Body of pancreas (tissue), 4 donors: ENCODE measurements at regions not wholly inside any gene's neighbourhood (a gene's known extent, or its start where the extent isn't known, plus 50 kb on each side); places are given as distances from the start of the nearest gene placed in this dataset.

Source experiments
- CTCF ChIP-seq, 7 experiments: fragments of 450-650 bp in 4 of 7; fragments of 200-600 bp in 3 of 7; sonication (generic) in 3 of 7; IDR thresholded peaks; one replicate each; pipeline ENCODE4 v1.5.1; 2016 to 2019; ENCODE audit warnings: antibody characterized with exemption in 7 of 7
- POLR2A ChIP-seq, 3 donors: fragments of 450-650 bp; IDR thresholded peaks; one replicate each; pipeline ENCODE4 v1.6.1; 2016; ENCODE audit warnings: antibody characterized with exemption in 3 of 3, mild to moderate bottlenecking in 2 of 3

- TF ChIP-seq POLR2A (IDR thresholded peaks at IDR 0.05) (no peak), CTCF (IDR thresholded peaks at IDR 0.05) (no peak)
Measured at GRCh38 chr9:7403839-7404487, 395.6 kb downstream of the DMAC1 start.
